Stimulated activated CD4-positive, alpha-beta T cell treated with anti-CD3 and anti-CD28 coated beads, Interleukin-4, amount 100 ng/mL, for 48 hours (primary cell): ENCODE measurements at regions not wholly inside any gene's neighbourhood (a gene's known extent, or its start where the extent isn't known, plus 50 kb on each side); places are given as distances from the start of the nearest gene placed in this dataset.
"Not testable (repeated sequence)": the region's sequence is repeated elsewhere in the genome, so short reads cannot be mapped to it uniquely, and the experiment has no call there.

Source experiments
- DNase-seq, 2 donors: peaks; one replicate each; pipeline ENCODE4 v3.0.0-alpha.2; 2020; ENCODE audit warnings: low read depth in 2 of 2

- no peak for DNase-seq
Measured at GRCh38 chr13:86856991-86857390, 814.2 kb upstream of the SLITRK5 start.

DNA sequence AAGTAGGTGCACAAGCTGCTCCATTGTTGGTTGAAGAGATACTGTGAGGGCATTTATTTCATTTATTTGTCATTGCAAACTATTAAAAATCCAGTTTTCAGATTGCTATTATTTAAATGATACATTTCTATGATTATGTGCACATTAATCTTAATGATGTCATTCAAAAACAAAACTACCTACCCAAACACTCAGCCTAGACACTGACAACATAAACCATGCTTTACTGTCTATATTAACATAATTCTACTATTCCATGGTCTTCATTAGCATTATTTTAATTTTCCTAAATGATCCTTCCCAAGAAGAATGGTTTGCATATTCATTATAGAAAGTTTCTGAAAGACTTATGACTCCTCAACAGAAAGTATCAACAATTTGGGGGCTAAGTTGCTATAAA, 813.0 kb upstream of the SLITRK5 start:
- DNase-seq: no peak

DNA sequence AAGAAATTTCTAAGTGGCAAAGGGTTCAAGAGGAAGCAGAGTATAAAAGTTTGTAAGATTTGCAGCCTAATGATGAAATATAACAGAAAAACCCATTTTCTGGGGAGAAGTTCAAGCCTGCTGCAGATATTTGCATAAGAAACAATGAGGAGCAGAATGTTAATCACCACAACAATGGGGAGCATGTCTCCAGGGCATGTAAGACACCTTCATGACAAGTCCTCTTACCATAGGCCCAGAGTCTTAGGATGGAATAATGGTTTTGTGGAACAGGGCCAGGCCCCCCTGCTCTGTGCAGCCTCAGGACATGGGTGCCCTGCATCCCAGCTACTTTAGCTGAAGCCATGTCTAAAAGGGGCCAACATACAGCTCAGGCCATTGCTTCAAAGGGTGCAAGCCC, 809.0 kb upstream of the SLITRK5 start:
- no peak for DNase-seq

DNA sequence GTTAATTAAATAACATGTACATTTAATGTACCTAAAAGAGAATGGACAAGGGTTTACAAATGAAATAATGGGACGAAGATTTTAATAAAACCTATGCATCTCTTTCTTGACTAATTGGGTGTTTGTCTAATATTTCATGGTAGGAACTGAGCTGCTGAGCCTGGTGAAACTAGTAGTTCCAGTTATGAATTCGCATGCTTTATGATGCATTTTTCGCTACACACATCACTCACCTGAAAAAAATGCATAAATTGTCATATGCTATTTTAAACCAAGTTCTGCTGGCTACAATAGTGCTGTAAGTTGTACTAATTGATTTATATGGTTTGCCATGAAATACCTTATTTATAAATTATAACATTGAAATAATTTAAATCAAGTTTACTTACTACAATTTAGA, 806.8 kb upstream of the SLITRK5 start:
- no peak for DNase-seq

DNA sequence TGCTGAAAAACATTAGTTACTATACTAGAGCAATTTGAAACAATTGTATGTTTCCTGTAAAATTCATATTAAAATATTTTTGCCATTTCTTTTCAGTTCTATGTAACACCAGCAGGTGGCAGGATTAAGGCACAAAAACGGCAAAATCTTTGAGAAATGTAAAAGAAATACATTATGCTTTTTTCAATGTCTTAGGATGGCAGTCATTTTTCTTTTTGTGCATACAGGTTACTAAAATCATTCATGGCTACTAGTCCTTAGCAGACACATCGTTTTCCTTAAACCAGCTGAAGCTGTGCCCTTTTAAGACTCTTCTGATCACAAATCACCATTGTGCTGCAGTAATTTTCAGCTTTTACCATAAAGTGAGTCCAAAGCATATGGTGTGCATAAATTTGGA, 800.7 kb upstream of the SLITRK5 start:
- no peak for DNase-seq

GRCh38 chr13:86877441-86877840, 793.7 kb upstream of the SLITRK5 start:
- no peak for DNase-seq

- DNase-seq: no peak
Measured at GRCh38 chr13:86878781-86879180, 792.4 kb upstream of the SLITRK5 start.

DNA sequence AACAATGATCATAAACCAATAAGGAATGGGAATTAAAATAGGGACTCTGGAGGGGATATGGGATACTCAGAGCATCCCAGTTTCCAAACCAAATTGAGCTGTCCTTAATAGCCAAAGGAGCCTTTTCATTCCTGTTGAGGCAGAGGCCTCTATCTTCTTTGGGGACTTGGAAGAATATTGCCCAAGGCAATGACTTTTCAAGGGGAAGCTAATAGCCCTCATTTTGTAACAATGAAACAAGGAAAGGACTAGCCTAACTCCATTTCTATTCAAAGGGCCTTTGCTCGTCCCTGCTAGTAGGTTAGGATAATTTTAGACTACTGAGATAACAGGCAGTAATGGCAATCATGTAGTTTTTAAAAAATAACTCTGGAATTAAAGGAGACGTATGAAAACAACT, 789.8 kb upstream of the SLITRK5 start:
- DNase-seq: no peak

GRCh38 chr13:86882107-86882506, 789.1 kb upstream of the SLITRK5 start:
- no peak for DNase-seq

DNA sequence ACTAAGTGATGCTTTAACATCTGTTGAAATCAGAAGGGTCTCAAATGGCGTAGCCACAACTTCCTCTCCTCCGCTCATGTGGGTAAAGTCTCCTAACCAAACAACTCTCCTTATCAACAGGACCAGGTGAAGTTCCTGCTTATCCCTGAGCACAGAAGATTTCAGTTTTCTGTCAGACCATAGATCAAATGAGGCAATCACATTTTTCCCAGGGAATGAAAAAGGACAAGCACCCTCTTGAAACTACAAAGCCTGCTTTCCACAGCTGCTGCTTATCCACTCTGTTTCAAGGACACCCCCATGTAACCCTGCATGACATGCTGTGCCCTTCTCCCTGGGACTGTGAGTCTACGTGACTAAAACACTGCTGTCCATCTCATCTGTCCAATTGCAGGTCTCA, 788.3 kb upstream of the SLITRK5 start:
- no peak for DNase-seq

GRCh38 chr13:86892330-86892729, 778.8 kb upstream of the SLITRK5 start:
- no peak for DNase-seq

DNA sequence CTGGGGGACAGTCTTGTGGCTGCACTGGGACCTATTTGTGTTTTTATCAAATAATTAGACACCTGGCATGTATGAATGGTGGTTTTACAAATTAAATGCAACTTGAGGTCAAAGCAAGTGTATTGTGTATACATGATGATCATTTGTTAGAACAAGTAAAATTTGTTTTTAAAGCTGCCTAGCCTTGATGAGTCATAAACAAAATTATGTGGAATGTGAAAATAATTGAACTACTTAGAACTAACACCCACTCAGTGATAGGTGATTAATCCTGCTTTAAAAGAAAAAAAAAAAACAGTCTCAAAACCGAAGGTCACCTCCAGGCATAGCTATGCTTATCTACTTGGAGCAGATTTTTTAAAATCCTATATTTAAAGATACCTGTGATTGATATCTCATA, 770.3 kb upstream of the SLITRK5 start:
- no peak for DNase-seq

DNA sequence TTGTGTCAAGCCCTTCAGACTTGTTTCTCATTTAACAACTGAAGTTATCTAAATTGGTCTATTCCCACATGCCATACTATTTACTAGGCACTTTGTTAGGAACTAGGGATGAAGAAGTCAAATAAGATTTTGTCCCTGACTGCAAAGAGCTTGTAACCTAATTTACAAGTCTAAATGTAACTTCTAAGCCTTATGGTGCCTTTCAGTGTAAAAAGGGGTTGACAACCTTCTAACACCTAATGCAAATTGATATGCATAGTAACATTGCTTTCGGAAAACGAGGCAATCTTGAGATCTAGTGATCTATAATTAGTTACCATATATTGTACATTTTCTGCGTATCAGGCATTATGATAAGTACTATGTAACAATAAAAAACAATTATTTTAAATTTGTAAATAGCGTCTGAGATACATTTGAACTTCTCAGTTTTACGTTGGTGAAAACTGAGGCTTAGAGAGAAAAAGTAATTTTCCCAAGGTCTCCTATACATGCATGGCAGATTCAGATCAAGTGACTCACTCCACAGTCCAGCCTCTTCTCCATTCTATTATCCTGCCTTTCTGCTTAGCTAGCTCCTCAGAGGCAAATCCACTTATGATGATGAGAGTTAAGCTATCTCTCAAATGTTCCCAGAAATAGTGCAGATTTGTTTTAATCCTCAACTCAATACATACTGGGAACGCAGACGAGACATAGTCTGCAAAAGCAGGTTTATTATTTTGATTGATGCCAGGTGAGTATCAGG, 764.9 kb upstream of the SLITRK5 start:
- DNase-seq: no peak

GRCh38 chr13:86907156-86907555, 764.0 kb upstream of the SLITRK5 start:
- DNase-seq: no peak

GRCh38 chr13:86909318-86909717, 761.9 kb upstream of the SLITRK5 start:
- no peak for DNase-seq

DNA sequence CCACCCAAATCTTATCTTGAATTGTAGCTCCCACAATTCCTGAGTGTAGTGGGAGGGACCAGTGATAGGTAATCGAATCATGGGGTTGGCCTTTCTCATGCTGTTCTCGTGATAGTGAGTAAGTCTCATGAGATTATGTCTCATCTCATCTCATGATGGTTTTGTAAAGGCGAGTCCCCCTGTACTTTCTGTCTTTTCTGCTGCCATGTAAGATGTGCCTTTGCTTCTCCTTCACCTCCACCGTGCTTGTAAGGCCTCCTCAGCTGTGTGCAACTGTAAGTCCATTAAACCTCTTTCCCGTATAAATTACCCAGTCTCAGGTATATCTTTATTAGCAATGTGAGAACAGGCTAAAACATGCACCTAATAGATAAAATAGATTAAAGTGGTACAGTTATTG, 756.4 kb upstream of the SLITRK5 start:
- DNase-seq: no peak

GRCh38 chr13:86917438-86917837, 753.7 kb upstream of the SLITRK5 start:
- DNase-seq: not testable (repeated sequence)

DNA sequence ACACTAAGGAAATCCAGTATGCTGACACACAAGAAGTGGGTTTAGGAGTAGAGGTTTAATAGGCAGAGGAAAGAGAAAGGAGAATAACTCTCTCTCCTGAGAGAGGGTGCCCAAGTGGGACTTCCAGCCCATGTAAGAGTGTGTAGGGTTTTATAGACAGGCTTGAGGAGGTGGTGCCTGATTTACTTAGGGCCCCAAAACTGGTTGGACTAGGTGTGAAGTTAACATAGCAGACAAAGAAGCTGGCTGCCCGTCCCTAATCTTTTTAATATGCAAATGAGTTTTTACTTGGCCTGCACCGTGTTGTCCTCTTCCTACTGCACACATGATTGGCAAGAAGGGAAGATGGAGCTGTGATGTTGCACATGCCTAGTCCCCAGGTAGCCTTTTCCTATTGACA, 752.5 kb upstream of the SLITRK5 start:
- DNase-seq: no peak

DNA sequence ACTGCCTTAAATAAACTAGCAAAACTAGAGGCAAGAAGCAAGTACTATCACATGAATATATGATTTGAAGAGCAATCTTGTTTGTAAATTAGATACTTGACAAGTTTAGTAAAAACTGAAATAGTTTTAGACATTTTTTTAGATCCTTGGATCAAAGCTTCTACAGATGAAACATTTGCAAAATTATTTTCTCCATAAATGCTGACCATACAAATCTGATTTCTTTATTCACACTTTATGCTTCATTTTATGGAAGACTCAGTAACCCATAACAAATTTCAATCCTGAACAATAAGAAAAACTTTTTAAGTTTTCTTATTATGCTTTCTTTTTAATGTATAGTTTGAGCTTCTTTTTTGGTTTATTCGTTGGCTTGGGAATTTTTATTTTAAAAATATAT, 750.2 kb upstream of the SLITRK5 start:
- DNase-seq: no peak

GRCh38 chr13:86922936-86923335, 748.2 kb upstream of the SLITRK5 start:
- DNase-seq: no peak

DNA sequence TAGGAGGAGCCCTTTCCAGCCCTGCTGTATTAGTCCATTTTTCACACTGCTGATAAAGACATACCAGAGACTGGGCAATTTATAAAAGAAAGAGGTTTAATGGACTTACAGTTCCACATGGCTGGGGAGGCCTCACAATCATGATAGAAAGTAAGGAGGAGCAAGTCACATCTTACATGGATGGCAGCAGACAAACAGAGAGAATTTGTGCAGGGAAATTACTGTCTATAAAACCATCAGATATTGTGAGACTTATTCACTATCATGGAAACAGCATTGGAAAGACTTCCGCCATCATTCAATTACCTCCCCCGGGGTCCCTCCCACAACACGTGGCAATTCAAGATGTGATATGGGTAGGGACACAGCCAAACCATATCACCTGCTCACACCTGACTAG, 744.3 kb upstream of the SLITRK5 start:
- DNase-seq: not testable (repeated sequence)

- DNase-seq: no peak
Measured at GRCh38 chr13:86932776-86933334, 738.3 kb upstream of the SLITRK5 start.

GRCh38 chr13:86933676-86934075, 737.5 kb upstream of the SLITRK5 start:
- no peak for DNase-seq

DNA sequence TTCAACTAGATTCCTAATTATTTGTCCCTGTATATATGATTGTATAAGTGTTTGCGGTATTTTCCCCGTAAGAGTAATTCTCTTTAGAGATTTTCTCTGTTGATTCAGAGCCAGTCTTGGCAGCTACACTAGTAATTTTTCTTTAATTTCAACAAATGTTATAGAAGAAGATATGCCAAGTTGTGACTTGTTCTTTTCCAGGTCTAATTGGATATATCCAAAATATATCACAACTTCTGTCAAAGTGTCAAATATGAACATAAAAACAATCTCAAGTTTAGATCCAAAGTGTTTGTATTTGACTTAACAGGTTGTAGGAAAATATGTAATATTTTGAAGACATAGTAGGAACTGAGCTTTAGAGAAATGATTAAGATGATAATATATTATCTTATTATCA, 733.9 kb upstream of the SLITRK5 start:
- DNase-seq: no peak
